ENCODE measurements at regions not wholly inside any gene's neighbourhood (a gene's known extent, or its start where the extent isn't known, plus 50 kb on each side); places are given as distances from the start of the nearest gene placed in this dataset.

- no peak for TF ChIP-seq CTCF (IDR thresholded peaks at IDR 0.05)
- TF ChIP-seq EZH2phosphoT487 (IDR thresholded peaks at IDR 0.05) = no peak
Observed at GRCh38 chr6:95487817-95488216, 89.5 kb upstream of the MANEA start.

All from neural progenitor cell (in vitro differentiated cells).